Activated CD8-positive, alpha-beta memory T cell treated with anti-CD3 and anti-CD28 coated beads, Interleukin-2, amount 50 U/mL, for 1 hour (primary cell): ENCODE measurements at regions not wholly inside any gene's neighbourhood (a gene's known extent, or its start where the extent isn't known, plus 50 kb on each side); places are given as distances from the start of the nearest gene placed in this dataset.
"Not testable (repeated sequence)": the region's sequence is repeated elsewhere in the genome, so short reads cannot be mapped to it uniquely, and the experiment has no call there.

Experiments used
- DNase-seq: peaks from one replicate; pipeline ENCODE4 v3.0.0-alpha.2; 2020; ENCODE audit errors: extremely low read depth

DNA sequence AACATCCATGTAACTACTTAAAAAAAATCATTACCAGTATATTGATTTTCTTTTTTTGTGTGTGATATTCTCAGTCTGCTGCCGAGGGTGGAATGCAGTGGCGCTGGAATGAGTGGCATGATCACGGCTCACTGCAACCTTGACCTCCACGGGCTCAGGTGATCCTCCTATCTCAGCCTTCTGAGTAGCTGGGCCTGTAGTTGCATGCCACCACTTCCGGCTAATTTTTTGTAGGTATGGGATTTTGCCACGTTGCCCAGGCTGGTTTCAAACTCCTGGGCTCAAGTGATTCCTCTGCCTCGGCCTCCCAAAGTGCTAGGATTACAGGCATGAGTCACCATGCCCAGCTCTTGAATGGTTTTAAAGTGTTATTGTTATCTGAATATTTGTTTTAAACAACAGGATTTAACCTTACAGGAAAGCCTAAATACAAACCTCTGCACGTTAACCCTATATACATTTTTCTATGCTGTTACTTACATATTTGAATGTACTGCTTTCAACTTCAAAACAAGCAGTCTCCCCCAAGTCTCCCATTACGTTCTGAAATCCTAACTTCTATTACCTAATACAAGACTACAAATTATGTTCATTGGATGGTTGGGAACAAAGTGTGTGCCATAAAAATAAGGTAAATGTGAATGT is 61.7 kb downstream of the KPNA2 start:
- DNase-seq, result no peak

DNA sequence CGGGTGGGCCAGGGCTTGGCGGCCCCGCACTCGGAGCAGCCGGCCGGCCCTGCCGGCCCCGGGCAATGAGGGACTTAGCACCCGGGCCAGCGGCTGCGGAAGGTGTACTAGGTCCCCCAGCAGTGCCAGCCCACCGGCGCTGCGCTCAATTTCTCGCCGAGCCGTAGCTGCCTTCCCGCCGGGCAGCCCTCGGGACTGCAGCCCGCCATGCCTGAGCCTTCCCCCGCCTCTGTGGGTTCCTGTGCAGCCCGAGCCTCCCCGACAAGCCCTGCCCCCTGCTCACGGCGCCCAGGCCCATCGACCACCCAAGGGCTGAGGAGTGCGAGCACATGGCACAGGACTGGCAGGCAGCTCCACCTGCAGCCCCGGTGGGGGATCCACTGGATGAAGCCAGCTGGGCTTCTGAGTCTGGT is 63.8 kb downstream of the KPNA2 start:
- not testable (repeated sequence) for DNase-seq

DNA sequence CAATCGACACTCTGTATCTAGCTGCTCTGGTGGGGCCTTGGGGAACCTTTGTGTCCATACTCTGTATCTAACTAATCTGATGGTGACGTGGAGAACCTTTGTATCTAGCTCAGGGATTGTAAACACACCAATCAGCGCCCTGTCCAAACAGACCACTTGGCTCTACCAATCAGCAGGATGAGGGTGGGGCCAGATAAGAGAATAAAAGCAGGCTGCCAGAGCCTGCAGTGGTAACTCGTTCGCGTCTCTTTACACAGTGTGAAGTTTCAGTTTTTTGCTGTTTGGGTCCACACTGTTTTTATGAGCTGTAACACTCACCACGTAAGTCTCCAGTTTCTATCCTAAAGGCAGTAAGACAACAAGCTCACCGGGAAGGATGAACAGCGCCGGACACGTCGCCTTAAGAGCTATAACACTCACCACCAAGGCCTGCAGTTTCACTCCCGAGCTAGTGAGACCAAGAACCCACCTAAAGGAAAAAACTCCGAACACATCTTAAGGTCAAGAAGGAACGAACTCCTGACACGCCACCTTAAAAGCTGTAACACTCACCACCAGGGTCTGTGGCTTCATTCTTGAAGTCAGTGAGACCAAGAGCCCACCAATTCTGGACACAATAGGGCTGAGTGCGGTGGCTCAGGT is 64.6 kb downstream of the KPNA2 start:
- no peak for DNase-seq

DNA sequence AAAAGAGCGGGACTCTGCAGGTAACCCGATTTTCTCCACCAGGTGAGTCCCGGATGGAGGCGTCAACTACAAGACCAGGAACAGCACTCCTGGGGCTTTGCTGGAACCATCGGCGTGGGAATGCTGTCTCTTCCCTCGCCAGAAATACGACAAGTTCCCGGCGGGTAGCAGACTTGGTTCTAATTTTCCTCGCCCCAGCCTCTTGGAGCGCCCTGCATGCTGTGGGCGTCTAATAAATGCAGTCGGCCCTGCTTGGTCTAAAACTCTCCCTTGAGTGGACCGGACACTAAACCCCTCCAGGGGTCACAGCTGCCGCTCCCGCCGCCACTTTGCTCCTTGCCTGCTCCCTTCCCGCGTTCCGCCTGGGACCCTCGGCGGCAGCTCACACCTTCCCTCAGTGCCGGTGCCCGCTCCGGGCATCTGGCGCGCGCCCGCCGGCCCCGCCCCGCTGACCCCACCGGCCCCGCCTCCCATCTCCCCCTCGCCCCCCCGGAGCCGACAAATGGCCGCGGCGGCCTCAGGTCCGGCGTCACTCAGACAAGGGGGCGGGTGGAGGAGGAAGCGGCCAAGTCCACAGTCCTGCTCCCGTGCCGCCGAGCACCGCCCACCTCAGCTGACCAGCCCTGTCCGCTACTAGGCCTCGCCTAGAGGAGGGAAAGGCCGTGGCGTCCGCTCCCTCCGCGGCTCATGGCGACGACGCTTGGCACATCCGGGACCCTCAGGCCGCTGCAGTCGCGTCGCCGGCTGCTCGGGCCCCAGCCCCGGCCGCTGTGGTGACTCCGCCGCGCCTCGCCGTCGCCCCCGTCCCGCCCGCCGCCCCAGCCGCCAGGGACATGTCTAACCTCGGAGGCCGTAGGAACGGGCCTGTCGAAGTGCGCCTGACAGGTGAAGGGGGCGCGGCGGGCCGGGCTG is 65.8 kb downstream of the KPNA2 start:
- no peak for DNase-seq

DNA sequence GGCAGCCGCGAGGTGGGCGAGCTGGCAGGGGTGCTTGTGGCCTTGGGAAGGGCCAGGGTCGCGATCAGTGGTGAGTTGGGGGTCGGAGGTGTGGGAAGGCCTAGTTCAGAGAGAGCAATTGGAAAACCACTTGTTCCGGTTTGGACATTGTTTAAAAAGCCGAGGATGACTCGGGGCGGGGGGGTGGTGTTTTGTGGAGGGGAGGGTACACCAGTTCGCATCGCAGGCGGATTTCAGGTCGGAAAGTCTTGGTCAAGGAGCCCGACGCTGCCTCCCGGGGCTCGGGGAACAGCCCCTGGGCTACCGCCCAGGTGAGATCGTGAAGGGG is 66.4 kb downstream of the KPNA2 start:
- DNase-seq, result no peak

DNA sequence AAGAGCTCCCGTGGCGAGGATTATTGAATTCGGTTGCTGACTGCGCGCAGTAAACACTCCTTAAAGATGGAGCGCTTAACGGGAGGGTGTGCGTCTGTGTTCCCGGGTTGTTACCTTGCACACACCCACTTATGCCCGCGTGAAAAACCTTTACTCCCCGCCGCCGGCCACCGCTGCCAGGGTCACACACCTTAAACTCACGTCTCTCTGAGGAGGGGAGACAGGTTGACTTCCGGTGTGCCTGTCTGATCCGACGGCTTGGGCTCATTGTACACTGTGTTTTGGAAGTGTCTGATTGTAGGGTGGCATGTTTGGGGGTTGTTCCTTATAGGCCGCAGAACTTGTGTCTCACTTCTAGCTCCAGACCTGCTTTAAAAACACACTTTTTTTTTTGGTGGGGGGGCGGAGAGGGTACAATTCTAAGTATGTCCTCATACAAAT is 66.8 kb downstream of the KPNA2 start:
- no peak for DNase-seq

DNA sequence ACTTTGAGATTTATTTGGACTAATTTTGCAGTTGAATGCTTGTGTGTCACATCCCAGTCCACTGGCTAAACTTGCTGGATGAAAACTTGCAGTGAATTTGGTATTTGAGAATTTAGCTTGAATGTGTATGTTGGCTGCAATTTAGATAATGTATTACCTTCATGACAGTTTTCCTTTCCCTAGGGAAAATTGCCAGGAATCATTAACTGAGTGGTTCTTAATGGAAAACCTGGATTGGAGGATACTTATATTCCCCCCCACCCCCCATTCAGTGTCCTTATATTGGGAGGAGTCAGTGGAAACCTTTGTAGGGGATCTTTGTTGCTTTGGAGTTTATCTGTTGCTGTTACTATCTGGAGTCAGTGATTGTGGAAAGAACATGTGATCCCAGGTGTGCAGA is 67.6 kb downstream of the KPNA2 start:
- no peak for DNase-seq

DNA sequence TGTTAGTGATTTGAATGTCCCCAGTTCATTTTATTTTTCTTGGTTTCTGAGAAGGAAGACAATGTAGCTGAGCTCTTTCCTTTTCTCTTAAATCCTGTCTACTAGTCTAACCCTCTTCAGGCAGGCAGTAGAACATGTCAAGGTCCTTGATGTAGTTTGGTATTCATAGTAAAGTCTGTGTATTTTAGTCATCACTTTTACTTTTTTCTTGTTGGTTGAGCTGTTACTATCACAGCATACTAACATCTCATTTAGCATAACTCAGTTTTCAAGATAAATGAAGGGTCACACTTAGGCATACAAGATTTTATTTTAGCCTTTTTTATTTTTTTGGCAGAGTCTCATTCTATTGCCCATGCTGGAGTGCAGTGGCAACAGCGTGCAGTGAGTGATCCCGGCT is 70.5 kb downstream of the KPNA2 start:
- no peak for DNase-seq

DNA sequence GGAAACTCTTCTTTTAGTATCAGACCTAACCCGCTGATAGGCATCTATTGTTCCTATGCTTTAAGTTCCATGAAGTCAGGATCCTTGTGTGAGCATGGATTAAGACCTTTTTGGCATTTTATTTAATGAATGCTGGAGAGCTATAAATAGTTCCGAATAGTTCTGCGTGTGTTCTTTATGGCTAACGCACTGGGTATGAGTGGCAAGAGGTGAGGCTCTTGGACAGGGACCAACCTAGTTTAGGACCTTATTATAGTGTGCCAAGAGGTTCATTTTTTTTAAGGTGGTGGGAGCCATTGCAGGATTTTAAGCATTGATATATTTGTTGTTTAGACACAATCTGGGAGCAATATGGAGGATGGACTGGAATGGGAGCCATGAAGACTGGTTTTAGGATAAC is 71.8 kb downstream of the KPNA2 start:
- no peak for DNase-seq

DNA sequence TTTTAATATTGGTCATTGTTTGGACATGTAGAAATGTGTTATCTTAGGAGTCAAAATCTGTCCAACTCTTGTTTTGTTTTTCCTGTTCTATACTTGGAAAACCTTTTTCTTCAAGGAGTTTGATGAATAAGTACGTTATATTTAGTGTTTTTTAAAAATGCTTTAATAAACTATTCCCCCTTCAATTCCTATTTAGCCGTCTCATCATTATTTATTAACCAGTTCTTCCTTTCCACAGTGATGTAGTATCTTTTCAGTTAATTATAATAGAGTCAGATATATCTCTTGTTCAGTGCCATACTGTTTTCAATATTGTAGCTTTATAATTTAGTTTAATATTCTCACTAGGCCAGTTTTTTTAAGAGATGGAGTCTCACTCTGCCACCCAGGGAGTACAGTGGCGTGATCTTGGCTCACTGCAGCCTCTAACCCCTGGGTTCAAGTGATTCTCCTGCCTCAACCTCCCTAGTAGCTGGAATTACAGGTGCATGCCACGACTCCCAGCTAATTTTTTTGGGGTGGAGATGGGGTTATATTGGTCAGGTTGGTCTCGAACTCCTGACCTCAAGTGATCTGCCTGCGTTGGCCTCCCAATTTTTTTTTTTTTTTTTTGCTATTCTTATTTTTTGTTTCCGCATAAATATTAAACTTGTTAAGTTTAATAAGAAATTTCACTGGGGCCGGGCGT is 72.9 kb downstream of the KPNA2 start:
- DNase-seq, result no peak

DNA sequence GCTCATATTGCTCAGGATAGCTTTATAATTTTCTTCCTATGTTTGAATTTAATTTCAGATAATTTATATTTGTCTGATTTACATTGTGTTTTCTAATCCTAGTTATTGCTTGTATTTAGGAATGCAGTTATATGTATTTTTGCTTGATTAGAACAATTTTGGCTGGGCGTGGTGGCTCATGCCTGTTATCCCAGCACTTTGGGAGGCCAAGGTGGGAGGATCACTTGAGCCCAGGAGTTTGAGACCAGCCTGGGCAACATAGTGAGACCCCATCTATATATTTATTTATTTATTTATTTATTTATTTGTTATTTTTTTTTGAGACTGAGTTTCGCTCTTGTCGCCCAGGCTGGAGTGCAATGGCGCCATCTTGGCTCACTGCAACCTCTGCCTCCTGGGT is 73.9 kb downstream of the KPNA2 start:
- DNase-seq, result not testable (repeated sequence)

DNA sequence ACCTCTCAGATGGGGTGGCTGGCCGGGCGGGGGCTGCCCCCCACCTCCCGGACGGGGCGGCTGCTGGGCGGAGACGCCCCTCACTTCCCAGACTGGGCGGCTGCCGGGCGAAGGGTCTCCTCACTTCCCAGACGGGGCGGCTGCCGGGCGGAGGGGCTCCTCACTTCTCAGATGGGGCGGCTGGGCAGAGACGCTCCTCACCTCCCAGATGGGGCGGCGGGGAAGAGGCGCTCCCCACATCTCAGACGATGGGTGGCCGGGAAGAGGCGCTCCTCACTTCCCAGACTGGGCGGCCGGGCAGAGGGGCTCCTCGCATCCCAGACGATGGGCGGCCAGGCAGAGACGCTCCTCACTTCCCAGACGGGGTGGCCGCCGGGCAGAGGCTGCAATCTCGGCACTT is 80.7 kb downstream of the KPNA2 start:
- not testable (repeated sequence) for DNase-seq

DNA sequence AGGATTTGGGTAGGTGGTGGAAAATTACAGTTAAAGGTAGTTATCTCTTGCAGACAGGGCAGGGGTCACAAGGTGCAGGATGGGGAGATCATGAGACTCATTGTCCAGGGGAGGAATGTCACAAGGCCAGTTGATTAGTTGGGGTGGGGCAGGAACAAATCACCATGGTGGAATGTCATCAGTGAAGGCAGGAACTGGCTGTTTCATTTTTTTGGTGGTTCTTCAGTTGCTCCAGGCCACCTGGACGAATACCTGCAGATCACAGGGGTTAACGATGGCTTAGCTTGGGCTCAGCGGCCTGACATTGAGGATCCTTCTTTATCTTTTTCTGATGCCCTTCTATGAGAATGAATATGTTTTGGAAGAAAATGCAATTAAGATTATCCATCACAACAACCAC is 87.1 kb downstream of the KPNA2 start:
- no peak for DNase-seq

DNA sequence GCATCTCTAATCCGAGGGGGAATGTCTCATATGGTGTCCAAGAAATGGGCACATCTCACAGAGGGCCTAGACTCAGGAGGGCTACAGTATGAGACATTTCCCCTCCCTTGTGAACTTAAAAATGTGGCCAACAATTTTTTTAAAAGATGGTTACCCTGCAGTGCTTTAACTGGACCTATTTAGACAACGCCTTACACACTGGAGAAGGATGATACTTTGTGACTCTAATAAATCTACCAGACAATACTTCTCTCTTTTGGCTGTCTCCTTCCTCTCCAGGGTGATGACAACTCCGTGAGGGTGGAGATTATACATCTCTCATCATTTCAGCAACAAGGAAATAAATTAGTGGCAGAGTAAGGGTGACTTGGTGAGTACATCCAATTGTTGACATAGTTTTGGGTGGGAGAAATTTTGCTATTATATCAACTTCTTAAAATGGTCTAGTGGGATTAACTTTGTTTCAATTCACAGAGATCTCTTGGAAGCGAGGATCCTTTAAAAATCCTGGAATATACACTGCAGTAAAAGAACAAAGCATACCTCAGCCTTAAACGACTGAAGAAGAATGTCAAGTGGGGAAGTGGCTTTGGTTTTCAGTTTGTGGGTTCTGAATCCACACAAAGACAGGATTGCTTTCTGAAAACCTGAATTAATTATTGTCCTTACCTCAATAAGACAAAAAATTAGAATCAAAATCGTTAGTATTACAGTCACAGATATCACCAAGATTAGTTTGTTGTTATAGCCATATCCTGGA is 89.8 kb downstream of the KPNA2 start:
- no peak for DNase-seq

DNA sequence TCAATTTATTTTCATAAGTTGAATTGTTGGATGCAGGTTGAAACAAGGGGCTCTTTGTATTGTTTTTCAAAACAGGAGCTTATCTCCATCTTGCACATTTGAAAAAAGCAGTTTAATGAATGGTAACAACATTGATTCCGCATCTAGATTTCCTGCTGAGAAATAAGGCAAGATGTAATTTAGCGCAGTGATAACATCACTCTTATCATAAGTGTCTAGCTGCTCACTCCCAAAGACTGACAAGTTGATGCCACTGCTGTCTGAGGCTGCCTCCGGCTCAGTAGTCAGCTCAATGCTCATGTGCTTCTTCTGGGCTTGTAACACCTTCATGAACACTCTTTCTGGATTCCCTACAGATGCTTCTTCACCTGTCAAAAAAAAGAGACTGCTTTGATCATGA is 92.4 kb downstream of the KPNA2 start:
- DNase-seq, result no peak

DNA sequence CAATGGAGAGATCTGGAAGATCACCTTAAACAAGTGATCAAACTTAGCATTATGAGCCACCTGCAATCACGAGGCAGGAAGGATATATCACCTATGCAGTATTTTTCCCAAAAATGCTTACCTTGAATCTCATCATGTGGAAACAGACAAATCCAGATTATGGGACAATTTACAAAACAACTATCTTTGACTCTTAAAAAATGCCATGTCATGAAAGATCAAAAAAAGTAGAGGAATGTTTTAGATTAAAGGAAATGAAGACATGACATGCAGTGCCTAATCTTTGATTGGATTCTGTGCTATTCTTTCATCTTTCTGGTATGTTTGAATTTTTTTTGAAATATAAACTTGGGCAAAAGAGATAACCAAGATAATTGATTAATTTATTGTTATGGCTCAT is 95.9 kb downstream of the KPNA2 start:
- DNase-seq, result no peak

DNA sequence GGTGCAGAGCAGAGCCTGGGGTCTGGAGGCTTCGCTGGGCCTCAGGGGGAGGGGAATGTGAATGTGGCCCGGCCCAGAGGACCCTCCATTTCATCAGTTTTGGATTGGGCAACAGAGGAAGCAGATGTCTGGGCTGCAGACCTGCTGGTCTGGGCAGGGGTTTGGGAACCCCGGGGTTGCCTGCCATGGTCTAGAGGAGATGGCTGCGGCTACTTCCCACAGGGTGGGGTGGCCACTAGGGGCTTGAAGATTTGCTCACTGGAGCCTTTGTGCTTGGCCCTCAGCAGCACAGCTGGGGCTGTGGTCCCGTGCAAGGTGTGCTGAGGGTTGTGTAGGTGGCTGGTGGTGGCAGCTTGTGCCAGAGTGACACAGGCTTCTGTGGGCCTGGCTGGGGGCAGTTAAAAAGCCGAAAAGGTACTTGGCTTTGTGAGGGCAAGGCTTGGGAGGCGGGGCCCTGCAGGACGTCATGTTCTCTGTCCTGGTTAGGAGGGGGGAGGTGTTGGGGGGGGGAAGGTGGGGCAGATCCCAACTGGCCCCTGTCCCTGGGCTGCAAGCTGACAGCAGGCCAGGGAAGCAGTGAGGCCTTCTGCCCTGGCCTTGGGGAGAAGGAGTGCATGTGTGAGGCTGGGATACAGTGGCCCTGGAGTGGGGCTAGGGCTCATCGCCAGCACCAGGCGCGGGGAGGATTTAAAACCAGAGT is 98.0 kb downstream of the KPNA2 start:
- DNase-seq, result no peak

DNA sequence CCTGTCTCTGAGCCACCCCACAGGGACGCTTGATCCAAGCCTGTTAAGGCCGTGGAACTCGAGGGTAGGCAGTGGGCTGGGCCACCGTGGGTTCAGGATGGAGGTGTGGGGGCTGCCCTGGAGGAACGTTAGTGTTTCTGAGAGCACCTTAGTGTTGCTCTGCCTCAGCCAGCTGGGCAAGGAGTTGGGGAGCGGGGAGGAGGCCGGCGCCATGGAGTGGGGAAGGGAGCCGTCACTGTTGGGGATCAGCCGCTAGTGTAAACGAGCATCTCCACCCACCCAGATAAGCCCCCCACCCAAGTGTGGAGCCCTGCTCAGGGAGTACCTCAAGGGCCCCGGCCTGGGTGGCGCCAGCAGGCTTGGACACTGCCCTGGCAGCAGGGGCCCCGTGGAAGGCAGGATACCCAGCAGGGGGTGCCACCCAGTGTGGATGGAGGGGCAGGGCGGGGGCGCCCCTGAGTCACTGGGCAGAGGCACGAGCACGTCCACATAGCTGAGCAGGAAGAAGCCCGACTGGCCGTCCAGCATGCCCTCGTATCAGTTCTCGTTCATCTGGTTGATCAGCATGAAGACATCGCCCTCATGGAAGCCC is 98.6 kb downstream of the KPNA2 start:
- no peak for DNase-seq

DNA sequence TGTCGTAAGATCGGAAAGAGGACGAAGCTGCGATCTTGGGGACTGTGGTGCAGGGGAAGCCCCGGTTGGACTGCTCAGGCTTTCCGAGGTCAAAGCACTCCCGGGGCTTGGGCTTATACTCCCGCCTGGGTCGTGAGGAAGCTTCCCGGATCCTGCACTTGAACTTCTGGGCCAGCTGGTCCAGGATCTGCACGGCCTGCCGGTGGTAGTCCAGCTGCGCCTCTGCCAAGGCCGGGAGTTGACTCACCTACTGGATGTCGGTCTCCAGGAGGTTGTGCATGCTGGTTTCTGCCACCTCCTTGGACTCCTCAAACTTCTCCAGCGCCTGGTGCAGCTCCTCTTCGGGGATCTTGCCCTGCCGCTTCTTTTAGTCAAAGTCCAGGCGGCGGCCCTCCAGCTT is 99.2 kb downstream of the KPNA2 start:
- DNase-seq, result no peak

DNA sequence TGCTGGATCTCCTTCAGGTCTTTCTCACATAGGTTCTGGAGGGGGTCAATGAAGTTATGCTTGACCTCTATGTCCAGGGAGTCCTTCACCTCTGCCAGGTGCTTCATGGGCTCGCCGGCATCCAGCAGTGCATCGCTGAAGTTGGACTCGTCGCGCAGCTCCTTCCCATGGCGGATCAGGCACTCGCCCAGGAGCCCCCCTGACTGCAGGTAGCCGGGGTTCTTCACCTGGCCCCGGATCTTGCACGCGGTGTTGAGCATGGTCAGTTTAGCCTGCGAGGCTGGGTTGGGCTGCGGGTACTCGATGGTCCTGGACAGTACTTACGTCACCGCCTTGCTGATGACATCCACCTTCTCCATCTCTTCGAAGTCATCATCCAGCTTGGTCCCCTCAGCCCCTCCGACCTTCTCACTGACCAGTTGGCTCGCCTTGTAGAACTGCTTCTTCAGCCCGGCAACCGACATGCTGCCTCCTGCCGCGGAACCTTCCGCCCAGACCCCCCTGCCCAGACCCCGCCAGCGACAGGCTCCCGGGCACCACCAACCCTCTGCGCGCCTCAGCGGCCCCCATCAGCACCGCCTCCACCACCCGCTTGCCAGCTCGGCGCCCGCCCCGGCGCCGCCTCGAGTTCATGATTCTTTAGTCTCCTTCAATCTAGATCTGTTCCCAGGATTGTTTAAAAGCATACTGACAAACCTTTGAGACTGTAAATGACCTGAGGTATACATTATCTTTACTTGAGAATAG is 99.8 kb downstream of the KPNA2 start:
- DNase-seq, result no peak
